ENCODE measurements at regions not wholly inside any gene's neighbourhood (a gene's known extent, or its start where the extent isn't known, plus 50 kb on each side); places are given as distances from the start of the nearest gene placed in this dataset.
"Not testable (repeated sequence)": the region's sequence is repeated elsewhere in the genome, so short reads cannot be mapped to it uniquely, and the experiment has no call there.

DNA sequence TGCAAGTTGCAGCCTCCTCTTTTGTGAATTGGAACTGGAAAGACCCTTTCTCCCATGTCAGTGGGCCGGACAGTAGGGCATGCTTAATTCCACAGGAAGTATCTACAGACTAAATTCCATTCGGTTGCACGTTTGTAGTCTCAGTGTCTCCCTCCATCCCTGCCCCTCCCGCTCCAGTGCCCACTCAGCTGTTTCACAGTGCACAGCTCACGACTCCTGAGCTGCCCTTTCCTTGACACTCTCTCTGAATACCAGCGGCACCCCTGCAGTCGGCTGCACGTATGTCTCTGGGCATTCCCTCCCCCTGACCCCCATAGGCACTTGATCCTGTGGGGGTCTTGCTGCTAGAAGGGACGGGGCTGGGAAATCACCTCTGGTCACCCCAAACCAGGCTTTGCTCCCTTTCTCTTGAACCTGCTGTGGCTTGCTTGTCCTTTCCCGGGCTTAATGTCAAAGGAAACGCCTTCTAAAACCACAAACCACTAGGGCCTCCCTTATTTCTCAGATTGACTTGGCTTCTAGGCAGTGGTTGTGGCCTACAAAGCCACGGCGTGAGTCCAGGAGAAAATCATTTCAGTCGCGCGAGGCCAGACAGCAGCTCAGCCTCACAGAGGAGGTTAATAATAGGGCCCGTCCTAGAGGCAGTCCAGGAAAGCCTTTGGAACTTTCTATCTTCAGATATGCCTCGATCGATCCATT lies 365.3 kb upstream of the PROX1 start:
- H3K4me3 ChIP-seq (ENCODE audit: low read length): no peak overlapping the region
- TF ChIP-seq, protein P1, sequence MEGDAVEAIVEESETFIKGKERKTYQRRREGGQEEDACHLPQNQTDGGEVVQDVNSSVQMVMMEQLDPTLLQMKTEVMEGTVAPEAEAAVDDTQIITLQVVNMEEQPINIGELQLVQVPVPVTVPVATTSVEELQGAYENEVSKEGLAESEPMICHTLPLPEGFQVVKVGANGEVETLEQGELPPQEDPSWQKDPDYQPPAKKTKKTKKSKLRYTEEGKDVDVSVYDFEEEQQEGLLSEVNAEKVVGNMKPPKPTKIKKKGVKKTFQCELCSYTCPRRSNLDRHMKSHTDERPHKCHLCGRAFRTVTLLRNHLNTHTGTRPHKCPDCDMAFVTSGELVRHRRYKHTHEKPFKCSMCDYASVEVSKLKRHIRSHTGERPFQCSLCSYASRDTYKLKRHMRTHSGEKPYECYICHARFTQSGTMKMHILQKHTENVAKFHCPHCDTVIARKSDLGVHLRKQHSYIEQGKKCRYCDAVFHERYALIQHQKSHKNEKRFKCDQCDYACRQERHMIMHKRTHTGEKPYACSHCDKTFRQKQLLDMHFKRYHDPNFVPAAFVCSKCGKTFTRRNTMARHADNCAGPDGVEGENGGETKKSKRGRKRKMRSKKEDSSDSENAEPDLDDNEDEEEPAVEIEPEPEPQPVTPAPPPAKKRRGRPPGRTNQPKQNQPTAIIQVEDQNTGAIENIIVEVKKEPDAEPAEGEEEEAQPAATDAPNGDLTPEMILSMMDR (conservative IDR thresholded peaks at IDR 0.05; ENCODE audit: low read depth, low read length): no peak
- no peak for DNase-seq (ENCODE audit: low read depth)

DNA sequence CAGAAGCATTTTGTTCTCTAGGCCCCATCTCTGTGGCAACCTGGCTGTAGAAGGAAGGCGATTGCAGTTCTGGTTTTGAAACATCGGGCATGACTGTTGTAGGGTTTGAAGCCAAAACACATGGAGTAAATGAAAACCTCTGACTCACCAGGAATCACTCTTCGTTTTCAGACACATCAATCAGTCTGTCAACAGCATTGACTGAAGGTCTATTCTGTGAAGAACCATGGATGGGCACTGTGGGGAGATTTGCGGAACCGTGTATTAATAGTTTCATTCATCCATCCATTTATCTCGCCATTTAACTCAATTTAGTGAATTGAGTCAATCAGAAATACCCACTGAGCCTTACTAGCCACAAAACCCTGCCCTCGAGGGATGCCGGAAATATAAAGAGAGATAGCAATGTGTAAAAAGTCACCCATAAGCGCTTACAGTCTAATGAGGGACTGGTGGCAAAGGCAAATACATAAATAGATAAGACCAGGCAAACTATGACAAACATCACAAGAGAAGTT lies 364.6 kb upstream of the PROX1 start:
- no peak for DNase-seq (ENCODE audit: low read depth)
- H3K4me3 ChIP-seq (ENCODE audit: low read length): no peak overlapping the region
- TF ChIP-seq, protein P1 (conservative IDR thresholded peaks at IDR 0.05; ENCODE audit: low read depth, low read length): no peak

DNA sequence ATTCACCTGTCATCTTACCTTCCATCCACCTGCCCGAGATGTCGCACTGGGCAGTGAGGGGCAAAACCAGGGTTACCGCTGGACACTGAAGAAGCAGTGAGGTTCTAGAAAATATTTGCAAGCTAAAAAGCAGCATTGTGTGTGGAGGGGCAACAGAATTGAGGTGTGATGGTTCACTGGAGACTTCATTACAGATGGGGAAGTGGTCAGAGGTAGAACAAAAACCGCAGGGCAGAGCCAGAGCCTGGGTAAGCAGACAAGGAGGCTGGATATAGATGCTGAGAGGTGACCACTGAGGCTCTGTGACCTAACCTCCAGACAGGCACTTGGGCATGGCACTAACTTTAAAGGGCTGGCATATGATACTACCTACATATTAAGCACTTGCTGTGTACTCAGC lies 363.9 kb upstream of the PROX1 start:
- DNase-seq (ENCODE audit: low read depth): no peak
- TF ChIP-seq, protein P1 (conservative IDR thresholded peaks at IDR 0.05; ENCODE audit: low read depth, low read length): no peak
- no peak overlapping the region for H3K4me3 ChIP-seq (ENCODE audit: low read length)

DNA sequence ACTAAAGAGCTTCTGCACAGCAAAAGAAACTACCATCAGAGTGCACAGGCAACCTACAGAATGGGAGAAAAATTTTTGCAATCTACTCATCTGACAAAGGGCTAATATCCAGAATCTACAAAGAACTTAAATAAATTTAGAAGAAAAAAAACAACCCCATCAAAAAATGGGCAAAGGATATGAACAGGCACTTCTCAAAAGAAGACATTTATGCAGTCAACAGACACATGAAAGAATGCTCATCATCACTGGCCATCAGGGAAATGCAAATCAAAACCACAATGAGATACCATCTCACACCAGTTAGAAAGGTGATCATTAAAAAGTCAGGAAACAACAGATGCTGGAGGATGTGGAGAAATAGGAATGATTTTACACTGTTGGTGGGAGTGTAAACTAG lies 351.0 kb upstream of the PROX1 start:
- not testable (repeated sequence) for DNase-seq (ENCODE audit: low read depth); H3K4me3 ChIP-seq (ENCODE audit: low read length)

DNA sequence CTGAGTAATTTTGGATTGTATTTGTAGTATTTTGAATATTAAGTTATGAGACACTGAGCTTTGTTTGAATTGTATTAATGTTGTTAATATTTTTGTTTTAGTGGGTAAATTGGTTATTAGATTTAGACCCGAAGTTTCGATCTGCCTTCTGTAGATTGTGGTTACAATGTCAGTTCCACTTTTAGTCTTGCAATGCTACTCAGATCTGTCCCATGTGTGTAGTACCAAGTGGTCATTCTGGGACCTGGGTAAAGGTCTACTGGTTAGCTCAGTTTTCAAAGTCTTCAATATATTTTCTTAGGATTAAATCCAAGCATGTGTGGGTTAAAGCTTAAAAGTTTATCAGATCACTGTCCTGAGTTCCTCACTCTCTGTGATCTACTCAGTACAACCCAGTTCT lies 346.5 kb upstream of the PROX1 start:
- no peak for DNase-seq (ENCODE audit: low read depth)
- H3K4me3 ChIP-seq (ENCODE audit: low read length): no peak overlapping the region
- TF ChIP-seq, protein P1 (conservative IDR thresholded peaks at IDR 0.05; ENCODE audit: low read depth, low read length): no peak

DNA sequence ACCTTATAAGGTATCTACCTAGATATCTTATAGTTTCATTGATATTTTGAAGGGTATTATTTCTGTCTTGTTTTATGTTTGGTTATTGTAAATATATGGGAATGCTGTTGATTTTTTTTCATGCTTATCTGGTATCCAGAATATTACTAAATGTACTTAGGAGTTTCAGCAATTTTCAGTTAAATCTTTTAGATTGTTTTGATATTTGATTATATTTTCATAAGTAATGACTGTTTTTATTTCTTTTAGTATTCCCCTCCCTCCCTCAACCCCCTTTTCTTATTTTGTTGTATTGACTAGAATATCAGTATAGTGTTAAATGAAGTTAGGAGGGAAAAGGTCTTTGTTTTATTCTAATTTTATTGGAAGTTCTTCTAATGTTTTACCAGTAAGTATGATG lies 344.4 kb upstream of the PROX1 start:
- TF ChIP-seq, protein P1 (conservative IDR thresholded peaks at IDR 0.05; ENCODE audit: low read depth, low read length): no peak
- DNase-seq (ENCODE audit: low read depth): no peak
- H3K4me3 ChIP-seq (ENCODE audit: low read length): no peak overlapping the region

DNA sequence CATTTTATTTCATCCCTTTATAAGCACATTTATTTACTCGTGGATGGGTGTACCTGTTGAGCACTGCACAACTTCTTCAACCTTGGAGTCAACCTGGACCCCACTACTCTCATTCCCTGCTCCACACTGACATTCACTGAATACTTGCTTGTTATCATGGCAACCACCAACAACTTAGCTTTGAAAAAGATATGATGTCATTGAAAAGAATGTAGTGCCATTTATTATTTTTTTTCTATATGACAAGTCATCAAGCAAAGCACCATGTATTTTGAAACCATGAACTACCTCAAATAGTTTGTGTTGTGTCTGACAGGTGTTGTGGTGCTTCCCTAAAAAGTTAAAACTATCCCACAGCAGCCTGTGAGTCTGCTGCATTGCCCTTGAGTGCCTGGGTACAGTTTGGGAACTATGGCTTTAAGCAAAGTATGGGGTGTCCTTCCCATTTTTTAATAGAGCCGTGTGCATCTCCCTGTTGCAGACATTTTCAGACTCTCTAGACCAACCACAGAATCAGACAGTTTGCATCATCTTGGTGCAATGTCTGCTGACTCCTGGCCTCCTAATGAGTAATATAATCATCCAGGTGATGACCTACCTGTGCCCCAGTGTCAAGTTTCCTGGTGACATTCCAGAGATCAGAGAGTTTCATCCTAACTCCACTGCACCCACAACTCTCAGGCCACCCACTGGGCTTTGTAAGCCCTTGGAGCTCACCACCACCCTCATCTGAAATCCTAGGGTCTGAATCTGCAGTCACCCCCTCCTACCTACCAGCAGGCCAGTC lies 339.7 kb upstream of the PROX1 start:
- DNase-seq (ENCODE audit: low read depth): no peak
- no peak overlapping the region for H3K4me3 ChIP-seq (ENCODE audit: low read length)
- TF ChIP-seq, protein P1 (conservative IDR thresholded peaks at IDR 0.05; ENCODE audit: low read depth, low read length): no peak

Data from retinal pigment epithelial cell (primary cell).